Limb (tissue), 2 donors: ENCODE measurements at regions not wholly inside any gene's neighbourhood (a gene's known extent, or its start where the extent isn't known, plus 50 kb on each side); places are given as distances from the start of the nearest gene placed in this dataset.

Experiments
- DNase-seq, 2 donors: peaks; one replicate each; pipeline ENCODE4 v3.0.0-alpha.2; 2016; ENCODE audit errors: extremely low spot score in 2 of 2

- peak; percentile 27 for DNase-seq
Observed at GRCh38 chr10:128912568-128913311, 554.3 kb upstream of the MGMT start.

GRCh38 chr10:128914681-128915080 lies 552.4 kb upstream of the MGMT start:
- DNase-seq: no peak

GRCh38 chr10:128915630-128916029 lies 551.4 kb upstream of the MGMT start:
- DNase-seq: no peak

GRCh38 chr10:128916383-128916782 lies 550.7 kb upstream of the MGMT start:
- DNase-seq: no peak

GRCh38 chr10:128921389-128922022 lies 545.5 kb upstream of the MGMT start:
- no peak for DNase-seq

- no peak for DNase-seq
Observed at GRCh38 chr10:128922172-128922571, 544.9 kb upstream of the MGMT start.

- DNase-seq: no peak
Observed at GRCh38 chr10:128922619-128923196, 544.3 kb upstream of the MGMT start.

- DNase-seq: no peak
Observed at GRCh38 chr10:128924918-128925317, 542.1 kb upstream of the MGMT start.

- DNase-seq: no peak
Observed at GRCh38 chr10:128926711-128927110, 540.3 kb upstream of the MGMT start.

- DNase-seq: peak; percentile 72 to 89
Observed at GRCh38 chr10:128927497-128928161, 539.4 kb upstream of the MGMT start.

GRCh38 chr10:128928231-128928836 lies 538.7 kb upstream of the MGMT start:
- DNase-seq: no peak

GRCh38 chr10:128929131-128929530 lies 537.9 kb upstream of the MGMT start:
- peak in 1 of 2 donors; percentile 80 for DNase-seq

GRCh38 chr10:128929767-128930166 lies 537.3 kb upstream of the MGMT start:
- peak in 1 of 2 donors; percentile 70 for DNase-seq

- no peak for DNase-seq
Observed at GRCh38 chr10:128930515-128930914, 536.5 kb upstream of the MGMT start.

GRCh38 chr10:128932071-128932820 lies 534.8 kb upstream of the MGMT start:
- no peak for DNase-seq

GRCh38 chr10:128934492-128934891 lies 532.5 kb upstream of the MGMT start:
- DNase-seq: no peak

- DNase-seq: no peak
Observed at GRCh38 chr10:128936392-128936791, 530.6 kb upstream of the MGMT start.

GRCh38 chr10:128938558-128938957 lies 528.5 kb upstream of the MGMT start:
- DNase-seq: no peak

- no peak for DNase-seq
Observed at GRCh38 chr10:128940081-128940480, 527.0 kb upstream of the MGMT start.

GRCh38 chr10:128943111-128943510 lies 523.9 kb upstream of the MGMT start:
- no peak for DNase-seq

GRCh38 chr10:128945398-128945797 lies 521.6 kb upstream of the MGMT start:
- DNase-seq: no peak
